HCT116 (cell line): ENCODE measurements at regions not wholly inside any gene's neighbourhood (a gene's known extent, or its start where the extent isn't known, plus 50 kb on each side); places are given as distances from the start of the nearest gene placed in this dataset.

Experiments
- ATAC-seq: fragments of 200-7000 bp; cut with Tn5 transposase; 2 replicates; pipeline ENCODE4 v1.9.1; 2020; ENCODE audit warnings: mild to moderate bottlenecking, moderate library complexity
- BruUV-seq: library from RNA; stranded (reverse); fragments of 400-500 nt; replicated peaks from 2 replicates; lab custom pipeline; 2021; lab: Mats Ljungman, UMichigan
- CTCF ChIA-PET: fragments of 300-600 bp; sonication (Branson Sonifier 250); formaldehyde crosslinking; loops from one replicate; lab custom pipeline; 2021; ENCODE audit warnings: antibody characterized with exemption; lab: Charles Lee
- POLR2A ChIA-PET: fragments of 300-600, 350-600 bp; sonication (Branson Sonifier 250); formaldehyde crosslinking; loops from one replicate; lab custom pipeline; 2021; ENCODE audit warnings: antibody characterized with exemption; lab: Charles Lee
- RAD21 ChIA-PET, 2 experiments: fragments of 300-600 bp; sonication (Branson Sonifier 250); formaldehyde crosslinking; loops; one replicate each; lab custom pipeline; 2023; ENCODE audit warnings: low total read pairs in 2 of 2; ENCODE audit not compliant: uncharacterized antibody in 2 of 2, unreplicated experiment in 2 of 2, low non-redundant PET in 1 of 2; lab: Charles Lee
- DNase-seq: peaks from one replicate; pipeline ENCODE4 v3.0.0-alpha.2; 2010; ENCODE audit warnings: low read depth, low spot score
- H2AFZ ChIP-seq: fragments of 200-600 bp; shearing (Covaris generic), sonication (generic); 2 replicates; pipeline ENCODE4 v1.6.1; 2017; ENCODE audit warnings: low read depth, mixed run types, mixed read lengths, antibody characterized with exemption, low read length; ENCODE audit not compliant: poor library complexity, severe bottlenecking
- H3K27ac ChIP-seq: 2 replicates; pipeline ENCODE4 v1.5.1; 2012; ENCODE audit warnings: low read depth, low read length
- H3K27me3 ChIP-seq: fragments of 200-600 bp; sonication (generic); 2 replicates; pipeline ENCODE4 v1.6.1; 2016; ENCODE audit warnings: mixed run types, low read length, mixed read lengths; ENCODE audit not compliant: insufficient read depth
- H3K36me3 ChIP-seq, 2 experiments: fragments of 200-500 bp in 1 of 2; fragments of 200-600 bp in 1 of 2; sonication (Bioruptor generic) in 1 of 2; sonication (generic) in 1 of 2; 2 replicates each; pipeline versions ENCODE4 v1.5.1 to v1.6.1; 2014 to 2016; ENCODE audit warnings: low read length in 2 of 2, inconsistent platforms in 1 of 2, mixed read lengths in 1 of 2, mixed run types in 1 of 2; ENCODE audit not compliant: insufficient read depth in 2 of 2, control insufficient read depth in 1 of 2
- H3K4me1 ChIP-seq, 2 experiments: fragments of 200-600 bp in 1 of 2; sonication (generic) in 1 of 2; 2 replicates each; pipeline versions ENCODE4 v1.5.1 to v1.6.1; 2012 to 2017; ENCODE audit warnings: low read length in 2 of 2, inconsistent platforms in 1 of 2, mild to moderate bottlenecking in 1 of 2, mixed read lengths in 1 of 2, mixed run types in 1 of 2, moderate library complexity in 1 of 2; ENCODE audit not compliant: insufficient read depth in 2 of 2, control insufficient read depth in 1 of 2
- H3K4me2 ChIP-seq: fragments of 200-600 bp; sonication (generic); 2 replicates; pipeline ENCODE4 v1.6.1; 2017; ENCODE audit warnings: mixed run types, low read length, mixed read lengths
- H3K4me3 ChIP-seq, 2 experiments: fragments of 200-600 bp in 1 of 2; sonication (generic) in 1 of 2; replicated peaks in 1 of 2; 2 replicates each; pipeline ENCODE4 v1.5.1; 2011 to 2016; ENCODE audit warnings: low read length in 2 of 2, control low read depth in 1 of 2, low read depth in 1 of 2, mild to moderate bottlenecking in 1 of 2, mixed read lengths in 1 of 2, mixed run types in 1 of 2
- H3K79me2 ChIP-seq: fragments of 200-600 bp; sonication (generic); 2 replicates; pipeline ENCODE4 v1.6.1; 2017; ENCODE audit warnings: mild to moderate bottlenecking, mixed run types, low read length, moderate library complexity, mixed read lengths; ENCODE audit not compliant: insufficient read depth
- H3K9ac ChIP-seq: fragments of 200-600 bp; sonication (generic); 2 replicates; pipeline ENCODE4 v1.6.1; 2016; ENCODE audit warnings: low read length, mixed read lengths
- H3K9me2 ChIP-seq: fragments of 200-600 bp; sonication (generic), shearing (Covaris generic); 2 replicates; pipeline ENCODE4 v1.6.1; 2017; ENCODE audit warnings: mixed run types, mild to moderate bottlenecking, moderate library complexity; ENCODE audit not compliant: insufficient read depth
- H3K9me3 ChIP-seq, 2 experiments: fragments of 200-500 bp in 1 of 2; fragments of 200-600 bp in 1 of 2; sonication (Bioruptor generic) in 1 of 2; sonication (generic) in 1 of 2; 2 replicates each; pipeline ENCODE4 v1.6.1; 2014 to 2017; ENCODE audit warnings: low read length in 2 of 2, mixed read lengths in 2 of 2, inconsistent platforms in 1 of 2, low read depth in 1 of 2, mild to moderate bottlenecking in 1 of 2, mixed run types in 1 of 2, moderate library complexity in 1 of 2; ENCODE audit not compliant: control insufficient read depth in 1 of 2, insufficient read depth in 1 of 2
- H4K20me1 ChIP-seq: fragments of 200-600 bp; sonication (generic), shearing (Covaris generic); 2 replicates; pipeline ENCODE4 v1.6.1; 2017; ENCODE audit warnings: mixed run types, mild to moderate bottlenecking, moderate library complexity; ENCODE audit not compliant: insufficient read depth
- ATF3 ChIP-seq: IDR thresholded peaks from 2 replicates; pipeline ENCODE4 v1.6.1; 2012
- CBX3 ChIP-seq: IDR thresholded peaks from 2 replicates; pipeline ENCODE4 v1.6.1; 2012; ENCODE audit warnings: low read depth
- FOSL1 ChIP-seq: IDR thresholded peaks from 2 replicates; pipeline ENCODE4 v1.6.1; 2012; ENCODE audit warnings: low read depth
- JUND ChIP-seq: IDR thresholded peaks from 2 replicates; pipeline ENCODE4 v1.6.1; 2012
- MAX ChIP-seq: IDR thresholded peaks from 2 replicates; pipeline ENCODE4 v1.6.1; 2012
- POLR2AphosphoS5 ChIP-seq: IDR thresholded peaks from 2 replicates; pipeline ENCODE4 v1.6.1; 2011; ENCODE audit warnings: mild to moderate bottlenecking, low read depth, low read length, moderate library complexity
- SP1 ChIP-seq: IDR thresholded peaks from 2 replicates; pipeline ENCODE4 v1.6.1; 2012; ENCODE audit warnings: low read depth
- ZNF274 ChIP-seq: fragments of 200-500 bp; sonication (Bioruptor generic); IDR thresholded peaks from 2 replicates; pipeline ENCODE4 v1.6.1; 2014; ENCODE audit warnings: mild to moderate bottlenecking, low read depth, low read length, inconsistent platforms
- intact Hi-C: fragments of 100-400 bp; cut with micrococcal nuclease; formaldehyde crosslinking; loops from 2 replicates; pipeline ENCODE4 v1.10.0; 2022

DNA sequence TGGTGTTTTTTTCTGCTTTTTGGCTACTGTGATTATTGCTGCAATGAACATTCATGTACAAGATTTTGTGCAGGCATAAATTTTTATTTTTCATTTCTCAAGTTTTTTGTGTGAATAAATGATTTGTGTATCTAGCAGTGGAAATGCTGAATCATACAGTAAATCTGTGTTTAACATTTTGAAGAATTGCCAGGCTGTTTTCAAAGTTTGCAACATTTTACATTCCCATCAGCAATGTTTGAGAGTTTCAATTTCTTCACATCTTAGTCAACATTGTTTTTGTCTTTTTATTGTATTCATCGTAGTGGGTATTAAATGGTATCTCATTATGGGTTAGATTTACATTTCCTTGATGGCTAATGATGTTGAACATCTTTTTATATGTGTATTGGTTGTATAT, 98.8 kb upstream of the RBMS1 start:
- Histone ChIP-seq H3K9ac (no peak overlapping the region), H4K20me1 (no peaks in the 10 kb centered on the region), H3K27ac (no peak overlapping the region), H3K4me3 (no peak overlapping the region), H3K9me2 (no peaks in the 10 kb centered on the region), H3K4me2 (no peak overlapping the region), H2AFZ (no peak overlapping the region), H3K9me3 (no peaks in the 10 kb centered on the region), H3K4me1 (no peaks in the 10 kb centered on the region), H3K79me2 (no peaks in the 10 kb centered on the region), H3K27me3 (no peaks in the 10 kb centered on the region), H3K36me3 (no peaks in the 10 kb centered on the region)
- ATAC-seq: no peak
- DNase-seq: no peak
- no peak for TF ChIP-seq SP1
- intact Hi-C loops: no loop called here
- no TSS peak for BruUV-seq
- ChIA-PET POLR2A (no interaction called here), RAD21 (no interaction called here), CTCF (no interaction called here)

DNA sequence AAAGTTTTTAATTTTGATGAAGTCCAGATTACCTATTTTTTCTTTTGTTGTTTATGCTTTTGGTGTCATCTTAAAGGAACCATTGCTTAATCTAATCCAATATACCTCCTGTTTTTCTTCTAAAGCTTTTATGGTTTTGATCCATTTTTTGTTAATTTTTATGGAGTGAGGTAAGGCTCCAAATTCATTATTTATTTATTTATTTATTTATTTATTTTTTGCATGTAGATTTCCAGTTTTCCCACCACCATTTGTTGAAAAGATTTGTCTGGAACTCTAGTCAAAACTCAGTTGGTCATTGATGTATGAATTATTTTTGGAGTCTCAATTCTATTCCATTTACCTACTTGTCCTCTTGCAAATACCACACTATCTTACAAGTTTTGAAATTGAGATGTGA, 99.4 kb upstream of the RBMS1 start:
- TF ChIP-seq JUND (no peak), FOSL1 (no peak), ZNF274 (no peak), ATF3 (no peak), MAX (no peak), POLR2AphosphoS5 (no peak), CBX3 (no peak)
- Histone ChIP-seq H4K20me1 (no peaks in the 10 kb centered on the region), H3K4me3 (no peak overlapping the region), H3K9me3 (no peaks in the 10 kb centered on the region), H3K9ac (no peak overlapping the region), H2AFZ (no peak overlapping the region), H3K9me2 (no peaks in the 10 kb centered on the region), H3K27ac (no peak overlapping the region), H3K4me1 (no peaks in the 10 kb centered on the region), H3K27me3 (no peaks in the 10 kb centered on the region), H3K4me2 (no peak overlapping the region), H3K36me3 (no peaks in the 10 kb centered on the region), H3K79me2 (no peaks in the 10 kb centered on the region)
- BruUV-seq: no TSS peak
- DNase-seq: no peak
- RAD21 ChIA-PET: no interaction called here
- ATAC-seq: no peak
- CTCF ChIA-PET: no interaction called here
- intact Hi-C loops: no loop called here
- POLR2A ChIA-PET: no interaction called here
